GM10847 (cell line): ENCODE measurements at regions not wholly inside any gene's neighbourhood (a gene's known extent, or its start where the extent isn't known, plus 50 kb on each side); places are given as distances from the start of the nearest gene placed in this dataset.

Source experiments
- POLR2A ChIP-seq: IDR thresholded peaks from 2 replicates; pipeline ENCODE4 v1.6.1; 2011; ENCODE audit not compliant: insufficient read length; ENCODE audit errors: extremely low read depth

GRCh38 chr5:124445070-124445619, 301.3 kb downstream of the ZNF608 start:
- TF ChIP-seq POLR2A: no peak

DNA sequence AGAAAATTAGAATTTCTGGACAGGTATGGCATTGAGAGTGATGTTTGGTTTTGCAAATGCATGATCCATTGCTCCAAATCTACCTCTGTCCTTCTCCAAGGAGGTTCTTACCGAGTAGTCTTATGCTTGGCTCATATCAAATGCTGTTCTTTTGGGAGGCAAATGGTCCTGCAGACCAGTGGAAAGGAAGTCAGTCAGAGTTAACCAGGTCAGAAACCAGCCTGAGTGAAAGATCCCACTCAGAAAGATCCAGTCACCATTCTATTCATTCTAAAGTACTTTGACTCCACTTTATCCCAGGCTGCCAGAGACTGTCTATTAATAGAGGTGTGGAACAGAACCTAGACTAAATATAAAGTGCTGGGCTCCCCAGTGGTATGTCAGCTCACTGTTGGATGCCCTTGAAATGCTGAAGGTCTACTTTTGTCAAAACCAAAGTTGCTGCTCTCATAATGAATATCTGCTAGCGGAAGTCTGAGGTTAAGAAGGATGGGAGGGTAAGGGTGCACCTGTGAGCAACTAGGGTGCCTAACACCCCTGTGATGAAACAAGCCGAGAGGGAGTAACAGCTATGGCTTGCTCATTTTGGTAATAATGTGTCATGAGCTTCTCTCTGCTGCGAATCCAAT, 302.2 kb downstream of the ZNF608 start:
- no peak for TF ChIP-seq POLR2A

DNA sequence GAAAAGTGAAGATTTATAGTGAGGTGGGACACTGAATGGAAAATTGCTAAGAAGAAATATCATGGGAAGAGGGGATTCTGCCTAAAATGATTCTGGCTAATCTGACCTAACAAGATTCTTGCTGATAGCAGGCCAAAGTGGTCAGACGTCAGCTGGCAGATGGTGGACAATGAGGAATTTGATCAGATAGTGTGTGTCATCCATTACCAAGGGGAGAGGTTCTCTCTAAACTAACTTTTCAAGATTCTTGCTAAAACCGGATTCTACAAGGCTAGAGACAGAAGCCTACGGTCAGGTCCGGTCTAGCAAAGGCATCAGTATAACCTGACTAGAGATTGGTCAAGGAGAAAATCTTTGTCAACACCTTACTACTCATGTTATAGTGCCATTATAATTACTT, 306.0 kb downstream of the ZNF608 start:
- no peak for TF ChIP-seq POLR2A

GRCh38 chr5:124439609-124440008, 306.8 kb downstream of the ZNF608 start:
- TF ChIP-seq POLR2A: no peak

GRCh38 chr5:124438903-124439281, 307.5 kb downstream of the ZNF608 start:
- no peak for TF ChIP-seq POLR2A

DNA sequence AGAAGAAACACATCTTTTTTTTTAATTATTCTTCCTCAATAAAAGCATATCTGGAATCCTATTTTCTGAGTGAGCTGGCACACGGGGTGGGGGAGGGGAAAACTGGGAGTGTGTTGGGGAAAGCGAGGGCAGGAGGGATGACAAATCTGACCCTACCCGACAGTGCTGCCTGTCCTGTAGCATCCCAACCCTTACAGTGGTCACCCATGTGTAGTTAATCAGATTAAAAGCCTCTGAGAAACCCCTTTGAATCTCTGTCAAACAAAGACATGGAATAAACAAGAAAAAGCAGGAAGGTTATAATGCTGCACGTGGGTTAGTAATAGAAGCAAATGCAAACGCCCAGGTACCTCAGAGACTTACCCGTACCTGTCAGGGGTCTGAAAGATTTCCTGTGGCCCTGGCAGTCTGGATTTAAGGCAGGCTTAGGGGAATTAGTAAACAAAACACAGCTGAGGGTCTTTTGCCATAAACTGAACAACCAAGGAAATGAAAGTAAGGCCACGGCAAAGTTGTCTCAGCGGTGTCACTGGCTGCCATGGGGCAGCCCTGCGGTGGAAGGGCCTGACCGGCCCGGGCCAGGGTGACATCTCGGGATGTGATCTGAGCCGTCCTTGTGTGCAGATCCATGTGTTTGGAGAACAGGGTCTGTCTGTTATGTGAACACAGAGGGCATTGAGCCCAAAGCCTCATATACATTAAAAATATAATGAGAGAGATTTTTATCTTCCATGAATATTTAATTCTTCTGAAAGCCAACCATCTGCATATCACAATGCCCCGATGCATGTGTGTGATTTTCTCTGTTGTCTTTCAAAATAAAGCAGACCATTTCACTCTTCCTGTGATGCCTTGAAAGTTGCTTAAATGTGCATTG, 308.2 kb downstream of the ZNF608 start:
- TF ChIP-seq POLR2A: no peak

DNA sequence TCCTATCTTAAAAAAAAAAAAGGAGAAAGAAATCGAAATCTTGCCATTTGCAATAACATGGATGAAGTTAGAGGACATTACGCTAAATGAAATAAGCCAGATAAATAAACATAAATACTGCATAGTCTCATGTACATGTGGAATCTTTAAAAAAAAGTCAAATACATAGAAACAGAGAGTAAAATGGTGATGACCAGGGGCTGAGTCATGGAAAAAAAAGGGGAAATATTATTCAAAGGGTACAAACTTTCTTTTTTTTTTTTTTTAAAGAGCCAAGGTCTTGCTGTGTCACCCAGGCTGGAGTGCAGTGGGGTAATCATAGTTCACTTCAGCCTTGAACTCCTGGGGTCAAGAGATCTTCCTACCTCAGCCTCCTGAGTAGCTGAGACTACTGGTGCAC, 310.1 kb downstream of the ZNF608 start:
- no peak for TF ChIP-seq POLR2A

DNA sequence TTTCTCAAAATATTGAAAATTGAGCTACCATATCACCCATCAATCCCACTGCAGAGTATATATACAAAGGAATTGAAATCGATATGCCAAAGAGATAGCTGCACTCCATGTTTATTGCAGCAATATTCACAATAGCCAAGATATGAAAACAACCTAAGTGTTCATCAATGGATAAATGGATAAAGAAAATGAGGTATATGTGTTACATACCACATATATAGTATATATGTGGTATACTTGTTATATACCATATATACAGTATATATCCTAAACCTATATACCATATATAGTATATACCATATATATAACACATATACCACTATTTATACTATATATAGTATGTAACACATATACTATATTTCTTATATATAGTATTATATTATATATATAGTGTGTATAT, 313.3 kb downstream of the ZNF608 start:
- TF ChIP-seq POLR2A: no peak

GRCh38 chr5:124421584-124421983, 324.9 kb downstream of the ZNF608 start:
- no peak for TF ChIP-seq POLR2A

DNA sequence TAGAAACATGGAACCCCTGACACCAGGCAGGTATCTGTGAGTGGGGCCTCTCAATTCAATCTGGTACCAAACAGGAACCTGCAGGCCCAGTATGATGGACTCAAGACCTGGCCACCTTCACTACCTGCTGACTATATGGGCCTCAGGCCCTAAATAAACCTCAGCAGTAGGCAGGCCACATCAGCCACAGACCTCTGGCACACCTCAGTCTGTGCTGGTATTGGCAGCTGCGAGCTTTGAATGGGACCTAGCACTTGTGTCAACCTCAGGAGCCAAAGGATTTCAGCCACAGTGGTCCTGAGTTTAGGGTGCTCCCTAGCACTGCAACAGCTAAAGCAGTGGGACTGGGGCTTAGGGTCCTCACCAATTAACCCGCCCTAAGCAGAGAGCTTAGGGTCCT, 325.5 kb downstream of the ZNF608 start:
- TF ChIP-seq POLR2A: no peak

DNA sequence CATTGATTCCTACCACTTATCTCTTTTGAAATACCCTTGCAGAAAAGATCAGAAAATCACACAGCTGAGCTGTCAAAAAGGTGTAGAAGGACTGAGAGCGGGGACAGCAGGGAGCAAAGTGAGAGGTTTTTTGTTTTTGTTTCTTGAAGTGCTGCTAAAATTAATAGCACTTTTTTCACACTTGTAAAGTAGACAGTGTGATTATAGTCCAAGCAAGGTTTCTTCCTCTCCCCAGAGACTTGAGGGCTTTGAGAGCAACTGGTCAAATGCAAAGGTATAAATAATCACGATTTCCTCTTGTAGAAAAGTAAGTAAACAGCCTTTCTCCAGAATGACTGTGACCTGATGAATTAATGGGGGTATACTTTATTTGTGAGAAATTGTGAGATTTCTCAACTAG, 326.9 kb downstream of the ZNF608 start:
- no peak for TF ChIP-seq POLR2A

- no peak for TF ChIP-seq POLR2A
Measured at GRCh38 chr5:124418390-124418789, 328.0 kb downstream of the ZNF608 start.

DNA sequence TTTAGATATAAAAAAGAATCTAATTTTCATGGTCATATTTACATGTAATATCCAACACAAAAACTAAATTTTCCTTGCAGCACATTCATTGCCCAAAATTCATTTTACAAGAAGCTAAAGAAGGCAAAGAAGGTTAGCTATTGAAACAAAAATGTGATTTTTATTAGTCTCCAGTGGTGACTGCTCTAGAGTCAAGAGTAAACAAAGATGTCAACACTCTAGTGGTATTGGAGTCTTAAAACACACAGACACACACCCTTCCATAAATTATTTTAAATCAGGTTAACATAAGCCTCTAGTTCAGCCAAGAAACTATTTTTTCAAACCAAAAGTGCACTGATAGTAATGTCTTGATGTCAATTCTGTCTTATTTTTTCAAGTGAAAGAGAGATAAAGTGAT, 329.2 kb downstream of the ZNF608 start:
- TF ChIP-seq POLR2A: no peak

DNA sequence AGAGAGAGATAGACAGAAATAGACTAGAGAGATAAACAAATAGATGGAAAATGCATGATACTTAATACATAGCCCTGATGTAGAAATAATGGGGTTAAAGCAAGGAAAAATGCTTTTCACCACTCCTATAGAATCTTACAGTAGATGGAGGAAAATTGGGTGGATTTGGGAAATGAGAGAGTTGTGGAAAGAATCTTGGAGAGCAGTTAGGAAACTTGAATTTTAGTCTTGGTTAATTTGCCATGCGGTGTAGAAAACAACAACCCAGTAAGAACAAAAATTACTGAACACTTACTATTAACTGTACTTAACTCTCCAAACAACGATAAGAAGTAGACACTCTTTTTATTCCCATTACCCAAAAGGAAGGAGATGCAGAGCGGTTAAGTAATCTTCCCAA, 329.8 kb downstream of the ZNF608 start:
- no peak for TF ChIP-seq POLR2A

DNA sequence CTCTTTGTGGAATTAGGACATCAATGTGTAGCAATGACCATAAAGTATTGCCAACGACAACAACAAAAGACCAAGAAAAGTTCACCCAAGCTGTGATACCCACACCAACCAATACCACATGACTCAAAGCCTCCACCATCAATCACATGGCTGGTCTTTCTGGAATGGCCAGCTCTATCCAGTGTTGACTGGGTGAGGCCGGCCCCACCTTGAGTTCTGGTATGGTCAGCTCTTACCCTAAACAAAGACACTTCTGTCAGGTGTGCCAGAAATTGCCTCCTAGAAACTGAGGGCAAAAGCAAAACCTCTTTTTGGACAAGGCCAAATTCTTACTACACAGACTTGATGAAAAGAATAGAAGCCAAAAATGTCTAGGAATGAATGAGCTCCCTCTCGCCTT, 331.5 kb downstream of the ZNF608 start:
- no peak for TF ChIP-seq POLR2A
